NCI-H146 treated with DMSO at 0.1 percent for 48 hours (cell line): ENCODE measurements at regions not wholly inside any gene's neighbourhood (a gene's known extent, or its start where the extent isn't known, plus 50 kb on each side); places are given as distances from the start of the nearest gene placed in this dataset.

ENCODE experiments used
- DNase-seq: peaks from one replicate; lab custom pipeline; 2025; ENCODE audit not compliant: unreplicated experiment; lab: John Stamatoyannopoulos, UW

- no peak for DNase-seq
These were observed 577.0 kb downstream of the LMO4 start for GRCh38 chr1:87905651-87906050.

- no peak for DNase-seq
These were observed 577.4 kb downstream of the LMO4 start for GRCh38 chr1:87906078-87906477.

DNA sequence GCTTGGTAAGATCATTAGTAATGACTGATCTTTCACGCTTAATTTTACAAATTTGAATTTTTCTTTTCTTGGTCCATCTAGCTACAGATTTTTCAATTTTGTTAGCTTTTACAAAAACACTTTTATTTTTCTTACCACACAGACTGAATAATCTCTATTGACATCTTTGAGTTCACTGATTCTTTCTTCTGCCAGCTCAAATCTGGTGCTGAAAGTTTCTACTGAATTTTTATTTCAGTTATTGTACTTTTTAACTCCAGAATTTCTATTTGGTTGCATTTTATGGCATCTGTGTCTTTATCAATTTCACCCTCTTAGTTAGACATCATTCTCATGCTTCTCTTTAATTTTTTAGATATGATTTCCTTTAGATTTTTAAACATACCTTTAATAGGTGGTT is 584.7 kb downstream of the LMO4 start:
- DNase-seq = no peak

DNA sequence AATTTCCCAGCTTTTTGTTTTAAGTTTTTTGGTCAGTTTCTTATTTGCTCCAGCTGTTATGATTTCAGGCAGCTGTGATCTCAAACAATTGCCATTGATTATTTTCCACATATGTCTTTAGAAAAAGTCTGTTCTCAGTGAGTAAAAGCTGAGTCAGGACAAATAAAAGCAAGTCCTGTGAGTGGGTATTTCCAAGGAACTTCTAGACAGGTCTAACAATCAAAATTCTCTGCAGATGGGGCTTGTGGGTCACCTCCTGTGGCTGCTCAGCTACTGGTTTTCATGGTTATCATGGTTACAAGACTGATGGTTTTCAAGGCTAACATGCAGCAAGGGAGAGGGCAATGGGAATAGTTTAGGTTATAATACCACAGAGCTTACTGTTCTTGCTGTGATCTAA is 585.7 kb downstream of the LMO4 start:
- DNase-seq = no peak

DNA sequence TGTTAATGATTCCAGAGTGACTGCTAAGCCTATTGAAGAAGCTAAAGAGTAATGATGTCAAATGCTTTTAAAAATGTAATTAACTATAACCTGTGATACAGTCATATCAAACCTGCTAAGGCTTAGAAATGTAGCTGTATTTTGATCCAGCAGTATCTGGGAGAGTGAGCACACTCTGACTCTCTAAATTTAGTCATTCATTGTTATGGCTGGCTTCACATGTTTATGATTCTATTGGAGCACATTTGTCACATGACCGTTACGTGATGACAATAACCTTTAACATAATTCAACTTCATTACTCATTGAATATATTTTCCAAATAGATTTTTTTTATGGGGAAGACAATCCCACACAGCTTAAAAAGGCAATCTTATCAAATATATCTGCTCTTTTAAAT is 587.1 kb downstream of the LMO4 start:
- no peak for DNase-seq

- DNase-seq = no peak
These were observed 588.3 kb downstream of the LMO4 start for GRCh38 chr1:87916965-87917364.

DNA sequence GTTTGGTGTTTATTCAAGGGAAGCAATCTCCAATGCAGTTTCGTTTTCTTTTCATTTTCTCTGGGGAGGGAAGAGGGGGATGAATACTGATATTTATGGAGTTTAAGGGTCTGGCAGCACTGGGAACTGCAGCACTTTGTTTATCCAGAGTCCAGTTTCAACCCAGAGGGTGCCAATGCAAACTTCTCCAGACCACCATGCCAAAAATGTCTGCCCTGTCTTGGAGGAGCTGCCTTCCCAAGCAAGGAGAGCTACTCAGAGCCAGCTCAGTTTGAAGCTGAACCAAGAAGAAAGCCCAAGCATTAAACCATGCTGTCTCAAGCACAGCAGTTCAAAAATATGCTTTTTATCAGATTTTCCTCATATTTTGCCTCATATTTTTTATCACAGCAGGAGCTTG is 589.7 kb downstream of the LMO4 start:
- no peak for DNase-seq

DNA sequence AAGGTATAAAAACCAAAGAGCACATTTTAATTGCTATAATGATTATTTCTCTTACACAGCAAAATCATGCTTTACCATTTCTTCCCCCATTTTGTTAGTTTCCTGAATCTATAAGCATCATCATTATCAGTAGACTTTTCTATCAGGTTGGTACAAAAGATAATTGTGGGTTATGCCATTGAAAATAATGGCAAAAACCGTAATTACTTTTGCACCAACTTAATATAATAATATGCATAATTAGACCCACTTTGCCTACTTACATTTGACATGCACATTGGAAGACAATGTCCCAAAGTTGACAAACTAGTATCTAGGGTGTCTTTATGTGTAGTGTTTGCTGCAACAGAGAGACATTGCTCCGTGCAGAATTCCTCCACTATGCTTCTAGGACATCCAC is 594.2 kb downstream of the LMO4 start:
- DNase-seq = no peak

DNA sequence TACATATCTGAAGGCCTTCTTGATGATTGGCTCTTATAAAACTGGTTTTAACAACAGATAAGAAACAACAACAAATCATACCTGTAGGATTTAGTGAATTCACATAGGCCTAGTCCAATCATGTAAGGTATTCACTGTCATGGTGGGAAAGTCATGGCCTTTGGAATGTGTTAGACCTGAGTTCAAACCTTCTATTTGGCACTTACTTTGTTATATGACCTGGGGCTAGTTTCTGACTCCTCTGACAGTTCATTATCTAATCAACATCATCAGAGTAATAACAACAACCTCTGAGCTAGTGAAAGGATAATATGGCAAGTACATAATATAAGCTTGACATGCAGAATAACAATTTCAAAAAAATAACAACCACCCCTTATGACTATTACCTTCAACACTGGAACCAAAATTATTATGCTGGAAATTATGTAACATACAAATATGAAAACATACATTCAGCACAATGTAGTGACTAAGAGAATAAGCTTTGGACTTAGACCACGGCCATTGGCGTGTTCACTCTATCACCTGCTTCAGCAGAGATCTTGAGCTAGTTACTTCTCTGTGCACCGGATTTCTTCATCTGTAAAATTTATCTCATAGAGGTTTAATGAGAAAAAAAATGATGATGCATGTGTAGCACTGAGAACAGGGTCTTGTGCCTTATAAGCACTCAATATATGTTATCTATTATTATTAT is 597.6 kb downstream of the LMO4 start:
- DNase-seq = no peak

DNA sequence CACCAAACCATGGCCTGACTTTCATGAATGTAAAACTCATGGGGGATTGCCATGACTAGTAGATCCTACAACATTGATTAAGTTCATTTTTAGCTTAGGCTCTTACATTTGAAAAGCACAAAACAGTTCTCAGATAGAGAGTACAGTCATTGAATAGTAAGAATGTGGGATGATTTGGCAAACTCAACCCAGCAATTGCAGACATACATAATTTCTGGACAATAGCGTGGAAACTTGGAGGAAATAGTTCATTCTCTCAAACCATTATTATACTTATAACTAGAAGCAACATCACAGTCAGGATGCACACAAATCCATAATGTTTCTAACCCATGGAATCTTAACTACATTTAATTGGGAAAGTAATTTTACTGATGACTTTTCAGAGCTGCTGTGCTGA is 598.2 kb downstream of the LMO4 start:
- DNase-seq = no peak

GRCh38 chr1:87927391-87928280 is 599.0 kb downstream of the LMO4 start:
- DNase-seq = no peak

DNA sequence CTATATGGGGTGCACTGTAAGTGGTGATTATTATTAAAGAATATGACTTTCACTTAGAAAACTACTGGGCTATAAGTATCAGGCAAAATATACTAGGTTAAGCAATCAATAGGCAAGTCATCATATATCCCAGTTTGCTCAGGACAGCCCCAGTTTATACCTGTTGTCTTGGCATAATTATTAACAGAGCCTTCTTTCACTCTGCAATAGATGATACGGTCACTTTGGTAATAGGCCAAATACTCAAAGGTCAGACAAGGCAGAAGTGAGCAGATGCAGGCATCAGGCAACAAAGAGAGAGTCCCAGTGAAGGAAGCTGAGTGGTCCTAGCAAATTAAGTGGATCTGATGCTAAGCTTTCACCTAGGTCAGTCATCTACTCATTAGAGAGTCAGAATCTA is 599.9 kb downstream of the LMO4 start:
- DNase-seq = no peak

GRCh38 chr1:87929906-87930305 is 601.2 kb downstream of the LMO4 start:
- DNase-seq = no peak

DNA sequence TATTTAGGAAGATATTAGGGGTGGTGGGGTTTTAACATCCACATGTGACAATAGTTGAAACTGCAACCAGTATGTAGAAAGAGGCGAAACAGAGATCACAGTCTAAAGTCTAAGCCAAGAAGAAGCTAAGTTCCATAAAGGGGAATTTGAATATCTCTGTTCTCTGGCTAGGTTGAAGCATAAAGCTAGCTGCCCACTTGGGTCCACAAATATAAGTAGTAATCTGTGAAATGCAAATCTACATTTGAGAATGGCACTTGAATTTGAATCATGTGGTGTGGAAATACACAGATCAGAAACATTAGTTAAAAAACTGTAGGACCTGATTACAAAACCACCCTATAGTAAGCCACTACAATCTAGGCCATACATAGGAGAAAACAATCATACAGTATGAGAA is 602.1 kb downstream of the LMO4 start:
- DNase-seq = no peak

- no peak for DNase-seq
These were observed 604.5 kb downstream of the LMO4 start for GRCh38 chr1:87933171-87933570.

DNA sequence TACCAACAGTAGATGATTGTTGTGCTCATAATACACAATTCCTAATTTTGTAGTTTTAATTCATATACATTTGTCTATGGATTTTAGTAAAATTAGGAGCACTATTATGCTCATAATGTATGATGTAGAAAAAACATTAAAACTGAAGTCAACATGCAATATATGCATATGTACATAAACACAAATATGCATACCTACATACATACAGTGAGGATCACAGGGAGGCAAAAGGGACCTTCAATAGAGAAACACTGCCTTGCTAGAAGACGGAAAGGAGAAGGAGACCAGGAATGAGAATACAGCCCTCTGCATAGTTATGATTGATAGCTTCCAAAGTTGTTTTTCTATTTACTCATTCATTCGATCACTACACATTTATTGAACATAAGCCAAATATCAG is 606.5 kb downstream of the LMO4 start:
- DNase-seq = no peak

- no peak for DNase-seq
These were observed 609.2 kb downstream of the LMO4 start for GRCh38 chr1:87937831-87938395.

GRCh38 chr1:87938631-87939030 is 610.0 kb downstream of the LMO4 start:
- DNase-seq = no peak

GRCh38 chr1:87939444-87939843 is 610.8 kb downstream of the LMO4 start:
- DNase-seq = no peak

DNA sequence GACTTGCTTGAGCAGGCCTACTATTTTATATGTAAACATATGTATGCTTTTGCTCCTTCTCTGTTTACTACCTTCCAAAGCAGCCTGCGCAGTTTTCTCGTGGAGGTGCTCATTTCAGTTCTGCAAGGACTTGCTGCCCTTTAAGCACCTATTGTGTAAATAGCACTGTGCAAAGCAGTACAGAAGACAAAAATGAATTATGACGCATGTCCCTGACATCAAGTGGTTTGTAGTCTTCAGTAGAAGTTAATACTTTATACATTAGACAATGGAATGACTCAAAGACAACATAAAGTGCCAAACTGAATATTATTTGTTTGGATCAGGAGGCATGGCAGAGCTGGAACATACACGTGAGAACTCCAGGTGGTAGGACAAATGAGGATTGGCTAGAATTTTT is 611.7 kb downstream of the LMO4 start:
- no peak for DNase-seq

GRCh38 chr1:87941337-87941946 is 612.8 kb downstream of the LMO4 start:
- no peak for DNase-seq

DNA sequence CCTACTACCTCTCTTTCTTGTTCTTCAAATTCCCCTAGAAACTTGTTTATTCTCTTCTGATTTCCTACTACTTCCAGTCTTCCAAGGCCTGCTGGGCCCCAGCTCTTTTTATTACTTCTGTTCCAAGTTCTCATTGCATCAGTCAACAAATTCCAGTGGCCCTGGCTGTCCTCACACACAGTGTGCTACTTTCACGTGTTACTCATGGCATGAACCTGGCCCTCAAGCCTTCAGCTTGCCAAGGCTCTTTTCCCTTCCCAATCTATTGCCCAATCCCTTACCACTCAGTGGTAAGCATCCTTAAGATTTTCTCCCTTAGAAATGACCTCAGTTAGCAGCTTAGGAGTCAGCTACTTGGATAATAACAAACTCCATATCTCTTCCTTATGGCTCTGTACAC is 613.5 kb downstream of the LMO4 start:
- no peak for DNase-seq
